ENCODE measurements at regions not wholly inside any gene's neighbourhood (a gene's known extent, or its start where the extent isn't known, plus 50 kb on each side); places are given as distances from the start of the nearest gene placed in this dataset.

GRCh38 chr3:182246870-182247269 lies 535.1 kb downstream of the SOX2 start:
- FAIRE-seq: no peak
- DNase-seq (ENCODE audit: low spot score): no peak

DNA sequence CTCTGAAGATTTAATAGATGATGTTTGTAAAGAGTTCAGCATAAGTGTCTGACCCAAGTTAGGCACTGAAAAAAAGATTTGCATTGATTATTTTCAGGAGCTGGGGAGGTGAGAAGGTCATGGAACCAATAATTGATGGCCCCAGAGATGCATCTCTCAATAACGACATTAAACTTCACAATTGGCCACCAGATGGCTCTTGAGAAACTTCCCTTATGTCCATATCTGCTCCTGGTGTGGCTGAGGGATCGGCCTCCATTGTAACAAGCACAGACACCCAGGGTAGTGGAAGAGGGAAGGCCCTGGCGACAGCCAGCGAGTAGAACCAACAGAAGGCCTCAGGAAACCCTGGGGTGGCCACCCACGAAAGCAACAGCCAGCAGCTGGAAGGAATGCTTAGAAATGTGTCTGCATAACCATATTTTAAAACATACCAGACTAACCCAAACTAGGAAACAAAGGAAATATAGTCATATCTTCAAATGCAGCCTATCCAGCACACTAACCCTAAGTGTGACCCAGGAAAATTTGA lies 536.7 kb downstream of the SOX2 start:
- FAIRE-seq (no peak), DNase-seq (ENCODE audit: low spot score) (no peak)

GRCh38 chr3:182252802-182253201 lies 540.5 kb upstream of the ATP11B start:
- no peak for DNase-seq (ENCODE audit: low spot score)
- no peak for FAIRE-seq

GRCh38 chr3:182255158-182255557 lies 538.1 kb upstream of the ATP11B start:
- DNase-seq (ENCODE audit: low spot score): no peak
- FAIRE-seq: no peak

DNA sequence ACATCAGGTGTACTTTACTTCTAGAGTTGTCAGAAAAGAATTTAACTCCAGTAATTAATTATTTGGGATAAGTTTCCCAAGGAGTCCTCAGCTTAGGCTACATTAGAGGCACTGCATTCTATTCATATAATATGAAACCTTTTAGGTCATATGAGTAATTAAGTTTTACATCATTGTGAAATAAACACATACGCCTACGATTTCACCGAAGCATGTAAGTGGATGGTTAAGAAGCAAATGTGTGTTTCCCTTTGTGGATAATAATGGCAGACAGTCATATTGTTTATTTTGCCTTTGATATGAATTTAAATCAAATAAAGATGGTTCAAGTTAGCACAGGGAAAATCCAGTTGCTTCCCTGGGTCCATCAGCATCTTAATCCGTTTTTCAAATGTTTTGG lies 535.9 kb upstream of the ATP11B start:
- FAIRE-seq: no peak
- DNase-seq (ENCODE audit: low spot score): no peak

GRCh38 chr3:182258538-182259177 lies 534.6 kb upstream of the ATP11B start:
- FAIRE-seq: peak; percentile 40
- DNase-seq (ENCODE audit: low spot score): peak; percentile 18

DNA sequence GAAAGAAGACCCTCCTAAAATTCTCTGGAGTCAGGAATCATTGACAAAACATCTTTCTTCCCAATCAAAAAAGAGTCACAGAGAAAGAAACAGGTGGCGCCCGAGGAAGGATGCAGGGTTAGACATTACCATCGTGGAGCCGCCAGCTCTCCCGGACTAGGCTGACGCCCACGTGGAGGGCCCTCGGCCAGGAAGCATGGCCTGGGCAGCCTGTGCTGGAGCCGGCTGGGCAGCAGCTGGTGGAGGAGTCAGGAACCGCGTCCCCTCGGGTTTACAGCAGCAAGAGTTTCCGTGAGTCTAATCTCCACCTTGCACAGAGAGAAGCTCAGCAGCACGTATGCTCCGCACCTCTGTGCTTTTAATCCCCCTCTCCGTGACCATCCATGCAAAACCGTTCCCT lies 533.7 kb upstream of the ATP11B start:
- no peak for FAIRE-seq
- no peak for DNase-seq (ENCODE audit: low spot score)

GRCh38 chr3:182261041-182261440 lies 532.3 kb upstream of the ATP11B start:
- DNase-seq (ENCODE audit: low spot score): no peak
- no peak for FAIRE-seq

GRCh38 chr3:182268711-182269110 lies 524.6 kb upstream of the ATP11B start:
- no peak for FAIRE-seq
- DNase-seq (ENCODE audit: low spot score): no peak

DNA sequence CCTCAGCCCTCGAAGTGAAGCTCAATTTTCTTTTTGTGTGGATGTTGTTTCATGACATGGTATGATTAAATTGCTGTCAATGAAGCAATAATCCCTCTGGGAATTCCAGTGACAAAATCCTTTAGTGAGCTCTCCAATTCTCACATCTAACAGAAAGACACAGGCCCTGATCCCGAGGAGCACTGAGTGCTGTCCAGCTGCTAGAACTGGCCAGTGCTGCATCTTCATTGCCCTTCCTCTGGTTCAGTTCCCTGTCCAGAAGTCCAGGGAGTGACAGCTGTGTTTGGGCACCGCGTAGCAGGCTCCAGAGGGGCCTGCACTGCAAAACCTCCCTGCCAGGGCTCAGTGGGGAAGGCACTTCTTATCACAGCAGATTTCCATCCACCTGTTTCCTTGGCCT lies 516.8 kb upstream of the ATP11B start:
- no peak for DNase-seq (ENCODE audit: low spot score)
- FAIRE-seq: no peak

DNA sequence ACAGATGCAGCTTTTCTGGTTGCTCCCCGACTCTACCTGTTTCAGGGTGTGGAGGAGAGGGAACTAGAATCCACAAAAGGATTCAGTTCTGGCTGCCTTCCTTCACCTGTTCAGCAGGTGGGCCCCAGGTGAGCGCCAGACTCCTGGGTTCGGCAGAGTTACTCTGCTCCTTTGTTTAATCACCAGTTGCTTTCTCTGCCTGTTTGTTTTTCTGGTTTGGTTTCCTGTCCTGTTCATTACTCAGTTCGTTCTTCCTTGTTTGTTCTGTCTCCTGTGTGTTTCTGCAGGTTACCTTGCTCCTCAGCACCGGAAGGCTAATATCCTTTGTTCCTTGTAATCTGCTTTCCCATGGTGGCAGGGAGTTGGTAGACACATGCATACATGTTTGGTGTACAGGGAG lies 508.5 kb upstream of the ATP11B start:
- FAIRE-seq: no peak
- DNase-seq (ENCODE audit: low spot score): no peak

DNA sequence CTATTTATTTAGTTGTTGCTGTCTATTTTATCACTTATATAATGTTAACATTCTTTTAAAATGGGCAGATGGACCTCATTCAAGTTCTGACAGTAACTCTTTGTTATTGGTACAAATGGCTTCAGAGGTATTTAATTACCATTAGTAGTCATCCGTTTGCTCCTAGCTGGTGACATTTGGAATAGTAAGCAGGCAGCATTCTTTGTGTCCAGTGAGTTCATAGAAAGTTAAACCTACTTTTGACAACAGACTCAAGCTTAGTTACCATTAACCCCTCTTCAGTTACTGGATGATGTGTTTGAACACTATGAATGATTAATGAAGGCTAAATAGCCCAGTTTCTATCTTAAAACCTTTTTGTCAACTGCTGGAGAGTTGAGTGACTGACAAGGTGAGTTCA lies 500.7 kb upstream of the ATP11B start:
- no peak for DNase-seq (ENCODE audit: low spot score)

GRCh38 chr3:182294256-182294655 lies 499.0 kb upstream of the ATP11B start:
- DNase-seq (ENCODE audit: low spot score): peak; percentile 14
- FAIRE-seq: no peak

More for the DNA sequence above, 500.7 kb upstream of the ATP11B start:
- no peak for FAIRE-seq

DNA sequence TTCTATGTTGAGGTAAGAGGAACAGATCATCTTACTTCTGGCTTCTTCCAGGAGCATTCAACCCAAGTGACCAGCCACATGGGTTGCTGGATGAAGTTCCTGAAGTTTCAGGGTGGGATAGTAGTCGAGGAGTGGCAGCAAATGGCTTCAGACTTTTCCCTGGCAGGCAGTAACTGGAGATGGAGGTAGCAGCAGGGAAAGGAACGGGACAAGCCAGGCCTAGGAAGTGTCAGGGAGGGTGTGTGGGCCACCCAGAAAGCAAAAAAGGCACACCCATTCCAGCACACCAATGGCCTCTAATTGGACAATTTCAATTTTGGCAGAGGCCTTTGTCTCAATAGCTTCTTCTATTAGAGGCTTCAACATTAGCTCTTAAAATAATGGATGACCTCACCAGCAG lies 498.6 kb upstream of the ATP11B start:
- FAIRE-seq (no peak), DNase-seq (ENCODE audit: low spot score) (no peak)

GRCh38 chr3:182300266-182300665 lies 493.0 kb upstream of the ATP11B start:
- FAIRE-seq (no peak), DNase-seq (ENCODE audit: low spot score) (no peak)

GRCh38 chr3:182303169-182303568 lies 490.1 kb upstream of the ATP11B start:
- FAIRE-seq (no peak), DNase-seq (ENCODE audit: low spot score) (no peak)

- FAIRE-seq: no peak
Measured at GRCh38 chr3:182305881-182306665, 487.2 kb upstream of the ATP11B start.

DNA sequence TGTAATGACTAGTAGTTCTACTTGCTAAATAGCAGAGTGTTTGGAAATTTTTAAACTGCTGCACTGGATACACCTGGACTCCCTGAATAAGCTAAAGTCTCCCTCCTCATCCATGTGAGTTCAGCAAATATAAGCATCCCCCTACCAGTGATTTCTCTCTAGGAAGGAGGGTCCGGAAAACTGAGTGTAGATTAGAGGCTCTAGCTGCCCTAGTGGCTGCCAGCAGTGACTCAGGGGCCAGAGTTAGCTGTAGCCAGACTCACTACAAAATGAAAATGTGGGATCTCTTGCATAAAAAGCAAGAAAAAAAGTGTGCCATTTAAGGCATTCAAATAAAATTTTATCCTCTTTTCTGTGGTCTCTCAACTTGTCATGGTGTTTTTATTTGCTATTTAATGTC lies 485.0 kb upstream of the ATP11B start:
- no peak for FAIRE-seq

More at GRCh38 chr3:182305881-182306665, 487.2 kb upstream of the ATP11B start:
- DNase-seq (ENCODE audit: low spot score): no peak

DNA sequence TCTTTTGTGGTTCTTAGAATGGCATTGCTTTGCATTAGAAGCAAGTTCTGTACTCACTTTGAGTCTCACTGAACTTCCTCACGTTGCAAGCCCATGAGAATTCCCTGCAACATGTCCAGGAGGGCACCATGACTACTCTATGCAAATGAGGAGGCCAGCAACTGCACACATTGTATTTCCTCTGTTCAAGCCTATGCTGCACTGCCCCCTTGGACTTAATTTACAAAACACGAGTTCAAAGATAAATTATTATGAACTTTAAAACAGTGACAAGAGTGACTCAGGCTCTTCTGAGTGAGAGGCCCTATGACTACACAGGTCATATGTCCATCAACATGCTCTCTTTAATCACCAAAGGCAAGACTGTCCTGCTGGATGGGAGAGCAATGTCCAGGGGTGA lies 484.2 kb upstream of the ATP11B start:
- DNase-seq (ENCODE audit: low spot score): no peak
- no peak for FAIRE-seq

More for the DNA sequence above, 485.0 kb upstream of the ATP11B start:
- DNase-seq (ENCODE audit: low spot score): no peak

DNA sequence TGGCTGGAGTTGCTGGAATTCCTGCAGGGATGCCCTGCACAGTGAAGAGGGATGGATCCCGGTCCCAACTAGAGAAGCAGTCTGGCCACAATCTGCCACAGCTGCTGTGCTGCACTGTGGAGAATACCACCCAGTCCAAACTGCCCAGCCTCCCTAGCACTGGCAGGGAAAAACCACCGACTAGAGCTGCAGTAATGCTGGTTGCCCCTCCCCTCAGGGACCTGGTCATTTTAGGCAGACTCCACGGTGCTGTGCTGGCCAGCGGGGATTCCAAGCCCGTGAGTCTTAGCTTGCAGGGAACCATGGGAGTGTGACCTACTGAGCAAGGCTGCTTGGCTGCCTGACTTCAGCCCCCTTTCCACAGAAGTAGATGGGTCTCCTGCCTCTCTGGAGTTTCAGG lies 478.0 kb upstream of the ATP11B start:
- FAIRE-seq (no peak), DNase-seq (ENCODE audit: low spot score) (no peak)

GRCh38 chr3:182323126-182323700 lies 470.1 kb upstream of the ATP11B start:
- DNase-seq (ENCODE audit: low spot score) (no peak), FAIRE-seq (no peak)

DNA sequence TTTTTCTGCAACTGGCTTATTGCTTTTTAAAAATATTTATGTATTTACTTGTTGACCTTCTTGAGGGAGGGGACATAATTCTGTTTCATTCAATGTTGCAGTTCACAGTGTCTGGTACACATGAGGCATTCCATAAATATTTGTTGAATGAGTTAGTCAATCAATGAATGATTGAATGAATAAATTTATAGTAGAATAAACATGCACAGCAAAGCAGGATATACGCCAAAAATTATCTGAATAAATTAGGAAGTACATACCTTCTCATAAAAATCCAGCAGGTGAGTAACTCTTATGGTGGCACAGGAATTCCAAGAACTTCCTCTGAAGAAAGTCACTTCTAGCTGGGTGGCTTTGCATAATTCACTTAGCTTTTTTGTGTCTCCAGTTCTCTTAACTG lies 469.4 kb upstream of the ATP11B start:
- no peak for FAIRE-seq
- peak; percentile 31 for DNase-seq (ENCODE audit: low spot score)
